Lung (tissue), 11 donors: ENCODE measurements at regions not wholly inside any gene's neighbourhood (a gene's known extent, or its start where the extent isn't known, plus 50 kb on each side); places are given as distances from the start of the nearest gene placed in this dataset.
A peak's percentile ranks its signal among the peaks of the same experiment; 100 is the strongest.

Experiments used
- ATAC-seq: fragments of 200-7000 bp; cut with Tn5 transposase; one replicate; pipeline ENCODE4 v1.9.1; 2020; ENCODE audit warnings: moderate number of reproducible peaks; ENCODE audit not compliant: insufficient read depth, low FRiP score
- DNase-seq, 3 donors: peaks; one replicate each; pipeline ENCODE4 v3.0.0-alpha.2; 2013 to 2017
- H3K27ac ChIP-seq, 2 donors: one replicate each; pipeline ENCODE4 v1.5.1; 2013; ENCODE audit warnings: mild to moderate bottlenecking in 2 of 2, moderate library complexity in 2 of 2, control low read depth in 1 of 2, inconsistent platforms in 1 of 2, low read depth in 1 of 2, low read length in 1 of 2
- H3K27me3 ChIP-seq, 3 donors: one replicate each; pipeline ENCODE4 v1.5.1; 2013; ENCODE audit warnings: low read length in 2 of 3; ENCODE audit not compliant: control insufficient read depth in 3 of 3, insufficient read depth in 3 of 3
- H3K36me3 ChIP-seq, 4 donors: one replicate each; pipeline ENCODE4 v1.5.1; 2013; ENCODE audit warnings: low read length in 4 of 4, mild to moderate bottlenecking in 1 of 4, moderate library complexity in 1 of 4; ENCODE audit not compliant: control insufficient read depth in 4 of 4, insufficient read depth in 4 of 4
- H3K4me1 ChIP-seq, 5 donors: one replicate each; pipeline ENCODE4 v1.5.1; 2013; ENCODE audit warnings: low read length in 5 of 5, mild to moderate bottlenecking in 2 of 5, moderate library complexity in 1 of 5; ENCODE audit not compliant: control insufficient read depth in 5 of 5, insufficient read depth in 5 of 5
- H3K4me3 ChIP-seq: one replicate; pipeline ENCODE4 v1.5.1; 2013; ENCODE audit warnings: mild to moderate bottlenecking, control low read depth, moderate library complexity
- H3K9ac ChIP-seq, 2 donors: one replicate each; pipeline ENCODE4 v1.5.1; 2013; ENCODE audit warnings: low read length in 2 of 2, control low read depth in 1 of 2; ENCODE audit not compliant: insufficient read depth in 1 of 2
- H3K9me3 ChIP-seq, 4 donors: one replicate each; pipeline ENCODE4 v1.5.1; 2013; ENCODE audit warnings: low read length in 3 of 4, mild to moderate bottlenecking in 1 of 4, moderate library complexity in 1 of 4; ENCODE audit not compliant: control insufficient read depth in 4 of 4, insufficient read depth in 3 of 4
- CTCF ChIP-seq: IDR thresholded peaks from 2 replicates; pipeline ENCODE4 v1.5.1; 2012; ENCODE audit warnings: mild to moderate bottlenecking; ENCODE audit errors: control extremely low read depth, extremely low read depth
- WGBS, 2 donors: extraction: QIAGEN DNeasy Blood & Tissue Kit; methylation state at CpG; one replicate each; pipeline ENCODE4 v1.1.7; 2013; 5-methylcytosine and 5-hydroxymethylcytosine counted together
- donor health status: control.
- donor health status: control.
- donor health status: Bipolar disorder and iron deficiency.
- donor health status: healthy.
- donor health status: DM: yes; HTN: yes; CAD: no.

GRCh38 chr5:2271316-2271715 is 388.6 kb upstream of the IRX4 start:
- no peak overlapping the region for H3K9ac ChIP-seq
- H3K4me3 ChIP-seq = no peak overlapping the region
- ATAC-seq = no peak
- no peaks in the 10 kb centered on the region for H3K36me3 ChIP-seq
- WGBS, 2 donors = 51 to 53% methylated on average over 8 of the region's 8 CpGs
- peak in 1 of 3 donors; percentile 4 for DNase-seq
- TF ChIP-seq CTCF = no peak
- H3K9me3 ChIP-seq = peaks cover 0 to 1% (median 0%) of the 10 kb centered on the region in 4 donors
- no peaks in the 10 kb centered on the region for H3K4me1 ChIP-seq
- H3K27ac ChIP-seq = no peak overlapping the region
- peaks cover 0 to 13% (median 0%) of the 10 kb centered on the region in 3 donors for H3K27me3 ChIP-seq

- no peaks in the 10 kb centered on the region for H3K4me1 ChIP-seq
- WGBS, 2 donors = 76 to 85% methylated on average over 11 of the region's 11 CpGs
- no peaks in the 10 kb centered on the region for H3K36me3 ChIP-seq
- H3K4me3 ChIP-seq = no peak overlapping the region
- H3K9ac ChIP-seq = no peak overlapping the region
- no peak for TF ChIP-seq CTCF
- no peak for DNase-seq
- no peak overlapping the region for H3K27ac ChIP-seq
- peaks cover 0 to 1% (median 0%) of the 10 kb centered on the region in 4 donors for H3K9me3 ChIP-seq
- H3K27me3 ChIP-seq = peaks cover 0 to 13% (median 0%) of the 10 kb centered on the region in 3 donors
- ATAC-seq = no peak
Observed at GRCh38 chr5:2270467-2270866, 387.7 kb upstream of the IRX4 start.

GRCh38 chr5:2269656-2270055 is 386.9 kb upstream of the IRX4 start:
- H3K9ac ChIP-seq = no peak overlapping the region
- no peak for TF ChIP-seq CTCF
- ATAC-seq (no peak), DNase-seq (no peak)
- peaks cover 0 to 12% (median 0%) of the 10 kb centered on the region in 3 donors for H3K27me3 ChIP-seq
- peaks cover 0 to 1% (median 0%) of the 10 kb centered on the region in 4 donors for H3K9me3 ChIP-seq
- H3K27ac ChIP-seq = no peak overlapping the region
- no peaks in the 10 kb centered on the region for H3K36me3 ChIP-seq
- H3K4me1 ChIP-seq = no peaks in the 10 kb centered on the region
- H3K4me3 ChIP-seq = no peak overlapping the region
- 82 to 89% methylated on average over 5 of the region's 5 CpGs for WGBS, 2 donors

- H3K27me3 ChIP-seq = peaks cover 0 to 8% (median 0%) of the 10 kb centered on the region in 3 donors
- H3K9ac ChIP-seq = no peak overlapping the region
- ATAC-seq (no peak), DNase-seq (no peak)
- H3K4me3 ChIP-seq = no peak overlapping the region
- H3K9me3 ChIP-seq = peaks cover 0 to 5% (median 0%) of the 10 kb centered on the region in 4 donors
- TF ChIP-seq CTCF = no peak
- no peak overlapping the region for H3K27ac ChIP-seq
- H3K36me3 ChIP-seq = no peaks in the 10 kb centered on the region
- WGBS, 2 donors = 93 to 96% methylated on average over 13 of the region's 13 CpGs
- H3K4me1 ChIP-seq = no peaks in the 10 kb centered on the region
Observed at GRCh38 chr5:2267991-2268390, 385.3 kb upstream of the IRX4 start.
